HG03280 (cell line): ENCODE measurements at regions not wholly inside any gene's neighbourhood (a gene's known extent, or its start where the extent isn't known, plus 50 kb on each side); places are given as distances from the start of the nearest gene placed in this dataset.

Source experiments
- ATAC-seq: cut with Tn5 transposase; IDR thresholded peaks from one replicate; pipeline ENCODE4 v1.9.1; 2021; ENCODE audit warnings: mild to moderate bottlenecking, moderate library complexity; ENCODE audit not compliant: unreplicated experiment

DNA sequence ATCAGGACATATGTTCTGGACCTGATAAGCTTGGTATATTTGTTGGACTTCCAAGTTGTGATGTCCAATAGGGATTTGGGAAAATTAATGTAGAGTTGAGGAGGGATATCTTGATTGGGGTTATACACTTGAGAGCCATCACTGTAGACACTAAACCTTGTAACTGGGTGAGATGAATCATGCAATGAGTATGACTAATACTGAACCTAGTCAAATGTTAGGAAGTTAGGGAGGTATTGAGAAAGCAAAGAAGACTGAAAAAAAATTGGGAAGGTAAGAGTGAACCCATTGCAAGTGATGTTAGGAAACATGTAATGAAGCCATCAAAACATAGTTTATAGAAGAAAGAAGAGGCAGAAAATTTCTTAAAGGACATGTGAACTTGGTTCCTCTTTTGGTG is 668.4 kb upstream of the CDH9 start:
- ATAC-seq: no peak

DNA sequence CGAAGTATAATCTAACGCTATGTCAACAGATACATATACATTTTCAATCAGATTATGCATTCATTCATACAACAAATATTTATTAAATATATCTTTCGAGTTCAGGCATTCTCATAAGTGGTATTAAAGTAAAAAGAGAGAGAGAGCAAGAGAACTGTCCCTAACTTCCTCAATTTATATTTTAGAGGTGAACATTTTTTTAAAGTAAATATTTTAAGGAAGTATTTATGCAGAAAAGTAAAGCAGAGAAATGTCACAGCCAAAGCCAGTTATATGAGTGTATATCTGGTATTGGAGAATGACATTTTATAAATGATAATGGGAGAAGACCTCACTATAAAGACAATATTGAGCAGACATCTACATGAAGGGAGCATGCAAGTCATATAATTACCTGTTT is 667.3 kb upstream of the CDH9 start:
- ATAC-seq: no peak

DNA sequence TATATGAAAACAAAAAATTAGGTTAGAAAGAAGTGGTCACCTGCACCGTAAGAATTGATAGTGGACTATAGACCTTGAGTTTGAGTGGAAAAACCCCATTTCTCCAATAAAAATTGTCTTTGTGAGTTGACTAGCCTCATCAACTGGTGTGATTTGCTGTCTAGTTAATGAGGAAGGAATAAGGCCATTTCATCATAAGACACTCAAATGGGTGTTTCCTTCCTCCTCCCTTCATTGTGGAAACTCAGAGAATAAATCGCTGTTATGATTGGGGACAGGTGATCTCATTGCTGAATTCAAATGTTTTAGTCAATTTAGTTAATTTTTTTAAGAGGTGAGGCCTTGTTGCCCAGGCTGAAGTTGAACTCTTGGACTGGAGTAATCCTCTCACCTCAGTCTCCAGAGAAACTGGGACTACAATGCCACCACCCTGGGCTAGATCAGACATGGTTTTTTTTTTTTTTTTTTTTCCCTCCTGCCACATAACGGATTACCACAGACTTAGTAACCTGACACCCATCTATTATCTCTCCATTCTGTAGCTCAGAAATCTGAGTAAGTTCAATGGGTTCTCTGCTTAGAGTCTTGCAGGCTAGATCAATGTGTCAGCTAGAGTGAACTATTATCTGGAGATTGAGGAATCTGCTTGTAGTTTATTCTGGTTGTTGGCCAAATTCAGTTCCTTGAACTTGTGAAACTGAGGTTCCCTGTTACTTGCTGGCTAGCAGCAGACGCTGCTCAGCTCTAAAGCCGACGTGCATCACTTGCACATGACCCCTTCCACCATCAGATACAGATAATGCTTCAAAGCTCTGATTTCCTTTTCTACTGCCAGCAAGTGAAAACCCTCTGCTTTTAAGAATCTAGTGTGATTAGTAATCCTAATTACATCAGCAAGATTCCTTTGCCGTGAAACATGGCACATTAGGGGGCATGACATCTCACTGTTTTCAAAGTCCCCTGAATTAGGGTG is 663.8 kb upstream of the CDH9 start:
- ATAC-seq: no peak

DNA sequence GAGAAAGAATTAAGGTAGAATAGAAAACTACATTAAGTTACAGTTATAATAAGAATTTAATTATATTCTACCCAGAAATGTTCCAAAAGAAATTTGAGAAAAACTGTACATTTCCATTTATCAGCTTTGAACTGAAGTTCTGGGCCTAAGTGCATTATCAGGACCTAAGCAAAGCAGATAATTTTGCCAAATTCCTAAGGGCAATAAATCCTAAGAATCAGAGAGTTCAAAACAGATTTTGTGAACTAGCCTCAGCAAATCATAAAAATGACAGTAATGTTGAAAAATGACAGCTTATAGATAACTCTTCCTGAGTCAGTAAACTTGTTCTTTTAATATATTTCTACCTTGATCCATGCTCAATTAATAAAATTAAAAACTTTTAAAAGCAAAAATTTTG is 662.1 kb upstream of the CDH9 start:
- ATAC-seq: no peak

DNA sequence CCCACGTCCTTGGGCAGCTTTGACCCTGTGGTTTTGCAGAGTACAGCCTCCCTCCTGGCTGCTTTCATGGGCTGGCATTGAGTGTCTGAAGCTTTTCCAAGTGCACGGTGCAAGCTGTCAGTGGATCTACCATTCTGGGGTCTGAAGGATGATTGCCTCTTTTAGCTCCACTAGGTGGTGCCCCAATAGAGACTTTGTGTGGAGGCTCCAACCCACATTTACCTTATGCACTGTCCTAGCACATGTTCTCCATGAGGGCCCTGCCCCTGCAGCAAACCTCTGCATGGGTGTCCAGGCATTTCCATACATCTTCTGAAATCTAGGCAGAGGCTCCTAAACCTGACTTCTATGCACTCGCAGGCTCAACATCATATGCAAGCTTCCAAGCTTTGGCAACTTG is 644.2 kb upstream of the CDH9 start:
- ATAC-seq: no peak

DNA sequence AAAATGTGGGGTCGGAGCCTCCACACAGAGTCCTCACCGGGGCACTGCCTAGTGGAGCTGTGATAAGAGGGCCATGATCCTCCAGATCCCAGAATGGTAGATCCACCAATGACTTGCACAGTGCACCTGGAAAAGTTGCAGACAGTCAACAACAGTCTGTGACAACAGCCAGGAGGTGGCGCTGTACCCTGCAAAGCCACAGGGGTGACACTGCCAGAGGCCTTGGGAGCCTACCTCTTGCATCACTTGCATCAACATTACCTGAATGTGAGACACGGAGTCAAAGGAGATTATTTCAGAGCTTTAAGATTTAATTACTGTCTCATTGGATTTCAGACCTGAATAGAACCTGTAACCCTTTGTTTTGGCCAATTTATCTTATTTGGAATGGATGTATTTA is 614.1 kb upstream of the CDH9 start:
- no peak for ATAC-seq

DNA sequence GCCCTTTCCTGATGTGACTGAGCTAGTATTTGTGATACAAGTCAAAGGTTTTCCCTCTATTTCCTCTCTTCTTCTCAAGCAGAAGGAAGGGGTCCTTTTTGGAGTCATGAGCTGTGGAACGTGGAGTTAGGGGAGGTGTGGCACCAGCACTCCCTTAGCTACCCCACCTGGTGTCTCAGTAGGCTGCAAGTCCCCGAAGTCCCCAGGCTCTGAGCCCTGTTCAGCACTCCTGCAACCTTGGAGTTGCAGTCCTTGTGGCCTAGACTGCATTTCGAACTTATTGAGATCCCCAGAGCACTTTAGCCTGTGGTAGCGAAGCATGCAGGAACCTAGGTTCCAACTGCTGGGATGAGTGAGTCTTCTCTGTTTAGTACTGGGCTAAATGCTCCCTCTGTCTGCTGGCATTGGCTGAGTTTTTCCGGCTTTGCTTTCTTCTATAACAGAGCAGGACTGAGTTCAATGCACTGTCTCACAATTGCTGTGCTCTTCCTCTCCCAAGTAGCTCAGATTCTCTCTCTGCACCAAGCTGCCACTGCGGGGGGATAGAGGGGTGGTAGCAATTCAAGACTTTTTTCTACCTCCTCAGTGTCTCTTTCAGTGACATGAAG is 600.7 kb upstream of the CDH9 start:
- no peak for ATAC-seq

DNA sequence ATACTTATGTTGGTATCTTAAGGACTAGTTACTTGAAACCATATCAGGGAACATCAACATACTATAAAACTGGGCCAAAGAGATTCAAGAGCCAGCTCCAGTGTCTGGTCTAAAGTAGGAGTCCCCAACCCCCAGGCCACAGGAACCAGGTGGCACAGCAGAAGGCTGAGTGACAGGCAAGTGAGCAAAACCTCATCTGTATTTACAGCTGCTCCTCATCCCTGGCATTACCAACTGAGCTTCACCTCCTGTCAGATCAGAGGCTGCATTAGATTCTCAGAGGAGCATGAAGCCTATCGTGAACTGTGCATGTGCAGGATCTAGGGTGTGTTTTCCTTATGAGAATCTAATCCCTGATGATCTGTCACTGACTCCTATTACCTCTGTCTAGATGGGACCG is 581.6 kb upstream of the CDH9 start:
- ATAC-seq: no peak

DNA sequence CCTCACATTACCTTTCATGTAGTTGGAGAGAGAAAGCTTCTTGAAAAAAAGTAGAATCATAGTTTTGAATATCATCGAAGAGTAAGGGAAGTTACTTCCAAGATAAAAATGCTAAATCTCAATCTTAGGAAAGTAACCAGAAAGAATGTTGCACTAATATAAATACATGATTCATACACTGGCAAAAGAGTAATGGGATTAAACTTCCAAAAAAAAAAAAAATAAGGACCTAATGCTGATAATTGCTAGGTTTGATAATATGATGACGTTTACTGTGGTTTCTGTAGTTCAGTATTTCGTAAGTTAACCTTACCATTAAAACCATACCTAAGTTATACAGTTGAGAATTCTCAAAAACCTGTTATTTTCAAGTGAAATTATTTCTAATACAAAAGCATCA is 573.8 kb upstream of the CDH9 start:
- ATAC-seq: no peak

DNA sequence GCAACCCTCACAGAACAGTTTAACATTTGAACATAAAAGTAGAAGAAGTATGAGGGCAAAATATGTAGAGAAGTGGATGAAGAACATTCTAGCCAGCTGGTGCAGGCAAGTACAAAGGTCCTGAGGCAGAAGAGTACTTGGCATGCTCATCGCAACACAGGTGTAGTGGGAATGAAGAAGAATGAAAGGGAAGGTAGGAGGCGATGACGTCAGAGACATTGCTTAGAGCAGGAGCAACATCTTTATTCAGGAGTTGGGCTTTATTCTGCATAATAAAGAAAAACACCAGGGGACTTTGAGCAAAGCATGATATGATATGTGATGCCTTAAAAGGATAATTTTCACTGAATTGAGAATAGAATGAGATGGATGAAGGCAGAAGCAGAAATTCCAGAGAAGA is 570.6 kb upstream of the CDH9 start:
- ATAC-seq: no peak

DNA sequence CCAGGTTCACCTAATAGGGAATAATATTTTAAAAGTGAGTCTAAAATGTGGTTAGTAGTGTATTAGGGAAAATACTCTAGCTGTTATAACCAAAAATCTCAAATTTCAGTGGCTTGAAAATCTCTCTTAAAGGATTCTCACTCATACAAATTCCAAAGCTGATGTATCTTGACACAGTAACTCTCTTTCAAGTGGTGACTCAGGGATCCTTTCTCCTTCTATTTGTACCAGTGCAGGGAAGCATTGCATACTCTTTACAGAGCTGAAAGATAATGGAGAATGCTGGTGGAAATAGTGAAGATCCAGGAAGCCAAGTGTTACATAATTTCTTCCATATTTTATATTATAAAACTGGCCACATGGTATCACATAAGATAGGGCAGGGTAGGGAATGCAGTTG is 560.2 kb upstream of the CDH9 start:
- no peak for ATAC-seq

DNA sequence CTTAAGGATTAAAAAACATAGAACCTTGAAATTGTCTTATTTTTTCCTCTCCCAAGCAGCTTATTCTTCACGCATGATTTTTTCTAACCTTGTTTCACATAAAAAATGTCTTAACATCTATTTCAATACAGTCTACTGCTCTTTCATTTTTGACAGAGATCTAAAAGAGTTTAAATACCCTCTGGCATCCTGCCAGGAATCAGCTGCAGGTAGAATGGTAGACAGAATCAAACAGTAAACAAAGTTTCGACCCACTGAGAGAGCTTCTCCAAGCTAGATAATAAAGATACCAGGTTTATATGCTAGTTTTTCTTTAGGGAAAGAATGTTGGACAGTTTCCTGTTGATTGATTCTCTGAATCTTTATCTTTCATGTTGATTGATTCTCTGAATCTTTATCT is 555.8 kb upstream of the CDH9 start:
- no peak for ATAC-seq

DNA sequence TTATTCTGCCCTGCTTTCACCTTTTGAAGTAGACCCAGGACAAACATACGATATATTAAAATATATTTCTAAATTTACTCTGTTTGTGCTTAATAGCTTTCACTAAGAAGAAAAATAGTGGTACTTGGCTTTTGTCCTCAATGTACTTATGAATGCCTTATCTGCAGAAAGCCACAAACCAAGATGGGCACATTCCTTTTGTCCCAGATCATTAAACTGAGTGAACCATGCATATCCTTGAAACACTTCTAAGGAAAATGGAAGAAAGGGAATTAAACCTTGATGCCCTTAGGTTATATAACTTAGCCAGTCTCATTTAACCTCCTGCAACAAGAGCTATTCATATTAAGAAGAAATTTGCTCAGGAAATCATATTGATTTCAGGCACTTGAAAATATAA is 553.8 kb upstream of the CDH9 start:
- no peak for ATAC-seq

DNA sequence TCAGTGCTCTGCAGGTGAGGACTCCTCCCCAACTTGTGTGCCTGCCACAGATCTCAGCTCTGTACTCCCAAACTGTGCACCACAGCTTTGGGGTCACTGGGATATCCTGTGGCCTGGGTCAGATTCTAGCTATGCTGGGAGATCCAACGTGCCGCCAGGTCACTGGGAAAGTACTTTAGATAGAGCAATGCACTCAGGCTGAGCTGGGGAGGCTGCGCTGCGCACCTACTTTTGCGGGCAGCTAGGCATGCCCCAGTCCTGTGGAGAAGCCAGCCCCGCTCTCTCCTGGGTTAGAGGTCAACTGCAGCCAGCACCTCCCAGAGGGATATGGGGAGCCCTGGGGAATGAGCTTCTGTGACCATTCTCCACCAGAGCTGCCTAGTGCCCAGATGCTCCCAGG is 552.1 kb upstream of the CDH9 start:
- no peak for ATAC-seq

DNA sequence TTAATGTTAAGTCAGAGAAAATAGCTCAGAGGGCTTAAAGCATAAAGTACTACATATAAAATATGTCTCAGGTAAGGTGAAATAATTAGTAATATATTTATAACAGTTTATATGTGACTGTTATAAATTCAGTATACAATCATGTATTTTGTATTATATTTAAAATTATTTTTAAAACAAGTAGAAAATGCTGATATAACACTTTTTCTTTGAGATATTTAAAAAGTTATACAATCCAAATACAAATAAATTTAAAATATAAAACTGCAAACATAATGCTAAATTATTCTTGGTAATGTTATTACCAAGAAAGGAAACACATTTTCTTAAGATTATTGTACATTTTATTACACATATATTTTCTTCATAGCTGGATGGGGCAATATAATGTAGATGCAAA is 539.9 kb upstream of the CDH9 start:
- no peak for ATAC-seq

DNA sequence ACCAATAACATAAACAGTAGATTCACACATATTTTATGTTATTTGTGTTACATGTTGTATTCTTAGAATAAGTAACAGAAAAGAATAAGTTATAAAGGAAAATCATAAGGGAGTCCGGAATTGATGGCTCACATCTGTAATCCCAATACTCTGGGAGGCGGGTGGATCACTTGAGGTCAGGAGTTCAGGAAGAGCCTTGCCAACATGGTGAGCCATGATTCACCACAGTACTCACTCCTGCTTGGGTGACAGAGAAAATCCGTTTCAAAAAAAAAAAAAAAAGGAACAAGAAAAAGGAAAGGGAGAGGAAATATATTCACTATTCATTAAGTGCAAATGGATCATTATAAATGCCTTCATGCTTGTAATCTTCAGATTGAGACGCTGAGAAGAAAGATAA is 533.3 kb upstream of the CDH9 start:
- no peak for ATAC-seq

DNA sequence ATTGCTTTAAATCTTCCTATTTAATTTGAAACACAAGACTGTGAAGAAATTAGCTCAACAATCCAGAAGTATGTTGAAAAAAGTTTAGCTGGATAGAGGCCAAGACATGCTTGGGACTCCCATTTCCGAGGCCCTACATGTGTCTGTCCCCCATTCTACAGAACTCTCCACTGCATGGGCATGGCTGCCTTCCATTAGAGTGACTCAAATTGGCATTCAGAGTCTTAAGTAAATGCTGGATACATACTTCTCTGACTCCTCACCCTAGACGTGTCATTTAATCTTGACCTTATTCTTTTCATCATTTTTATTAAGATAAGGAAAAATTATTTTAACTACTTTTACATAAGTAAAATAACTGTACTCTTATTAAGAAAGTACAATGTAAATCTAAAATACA is 530.4 kb upstream of the CDH9 start:
- ATAC-seq: no peak

DNA sequence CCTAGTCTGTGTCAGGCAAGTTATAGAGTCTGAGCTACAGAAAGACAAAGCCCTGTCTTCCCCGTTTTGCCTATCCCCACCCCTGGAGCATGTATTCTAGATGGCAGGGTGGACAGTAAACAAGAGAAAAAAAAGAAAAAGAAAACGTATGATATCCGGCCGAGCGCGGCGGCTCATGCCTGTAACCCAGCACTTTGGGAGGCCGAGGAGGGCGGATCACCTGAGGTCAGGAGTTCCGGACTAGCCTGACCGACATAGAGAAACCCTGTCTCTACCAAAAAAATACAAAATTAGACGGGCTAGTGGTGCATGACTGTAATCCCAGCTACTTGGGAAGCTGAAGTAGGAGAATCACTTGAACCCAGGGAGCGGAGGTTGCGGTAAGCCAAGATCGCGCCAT is 523.0 kb upstream of the CDH9 start:
- ATAC-seq: no peak

DNA sequence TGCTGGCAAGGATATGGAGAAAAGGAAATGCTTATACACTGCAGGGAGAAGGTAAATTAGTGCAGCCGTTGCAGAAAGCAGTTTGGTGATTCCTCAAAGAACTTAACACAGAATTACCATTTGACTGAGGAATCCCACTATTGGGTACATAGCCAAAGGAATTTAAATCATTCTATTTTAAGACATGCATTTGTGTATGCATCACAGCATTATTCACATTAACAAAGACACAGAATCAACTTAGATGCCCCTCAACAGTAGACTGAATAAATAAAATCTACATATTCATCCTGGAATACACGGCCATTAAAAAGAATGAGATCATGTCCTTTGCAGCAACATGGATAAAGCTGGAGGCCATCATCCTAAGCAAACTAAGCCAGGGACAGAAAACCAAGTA is 510.1 kb upstream of the CDH9 start:
- no peak for ATAC-seq

DNA sequence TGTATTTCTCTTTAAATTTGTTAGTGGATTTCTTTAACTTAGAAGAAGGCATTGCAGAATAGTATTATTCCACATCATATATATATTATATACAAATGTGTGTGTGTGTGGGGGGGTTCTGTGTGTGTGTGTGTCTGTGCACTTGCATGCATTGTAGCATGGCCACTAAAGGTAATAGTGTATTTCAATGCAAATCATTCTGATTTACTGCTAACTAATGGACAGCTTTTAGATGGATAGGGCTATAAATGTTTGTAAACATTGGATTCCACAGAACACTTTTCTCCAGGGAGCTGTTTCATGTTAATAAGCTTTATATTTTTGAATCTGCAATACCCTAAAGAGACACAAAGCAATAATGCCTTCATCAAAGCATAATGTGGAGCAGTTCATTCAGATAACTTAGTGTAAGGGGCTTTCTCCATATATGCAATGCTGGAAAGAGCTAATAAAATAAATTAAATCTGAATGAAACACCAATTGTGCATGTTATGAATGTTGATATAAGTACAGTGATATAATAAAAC is 496.7 kb upstream of the CDH9 start:
- ATAC-seq: no peak

DNA sequence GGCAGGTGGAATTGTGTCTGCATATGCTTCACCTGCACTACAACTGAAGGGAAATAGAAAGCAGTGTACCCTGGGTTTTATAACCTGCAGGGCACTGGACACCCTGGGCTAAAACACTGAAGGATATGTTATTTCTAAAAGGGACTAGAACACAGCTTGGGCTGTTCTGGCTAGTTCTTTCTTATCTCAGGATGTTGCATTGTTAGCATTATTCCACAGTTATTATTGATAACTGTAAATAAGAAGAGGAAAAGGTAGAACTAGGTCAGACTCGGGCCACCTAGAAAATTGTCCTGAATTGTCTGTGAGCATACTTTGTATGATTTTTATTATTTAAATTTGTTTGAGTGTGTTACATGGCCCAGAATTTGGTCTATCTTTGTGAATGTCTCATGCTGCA is 493.9 kb upstream of the CDH9 start:
- no peak for ATAC-seq

DNA sequence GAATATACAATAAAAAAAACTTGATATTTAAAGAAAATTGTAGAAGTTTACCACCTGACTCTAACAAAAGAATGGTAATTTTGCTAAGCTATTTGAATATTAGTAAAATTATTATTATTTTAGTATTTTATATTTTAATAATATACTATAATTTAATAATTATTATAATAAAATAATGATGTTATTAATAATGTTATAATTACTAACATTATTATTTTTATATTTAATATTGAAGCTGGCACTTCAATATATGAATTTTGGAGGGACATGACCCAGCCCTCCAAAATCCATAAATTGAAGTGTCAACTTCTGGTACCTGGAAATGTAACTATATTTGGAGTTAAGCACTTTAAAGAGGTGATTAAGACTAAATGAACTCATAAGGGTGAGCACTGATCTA is 486.1 kb upstream of the CDH9 start:
- ATAC-seq: no peak
